ENCODE measurements at regions not wholly inside any gene's neighbourhood (a gene's known extent, or its start where the extent isn't known, plus 50 kb on each side); places are given as distances from the start of the nearest gene placed in this dataset.

DNA sequence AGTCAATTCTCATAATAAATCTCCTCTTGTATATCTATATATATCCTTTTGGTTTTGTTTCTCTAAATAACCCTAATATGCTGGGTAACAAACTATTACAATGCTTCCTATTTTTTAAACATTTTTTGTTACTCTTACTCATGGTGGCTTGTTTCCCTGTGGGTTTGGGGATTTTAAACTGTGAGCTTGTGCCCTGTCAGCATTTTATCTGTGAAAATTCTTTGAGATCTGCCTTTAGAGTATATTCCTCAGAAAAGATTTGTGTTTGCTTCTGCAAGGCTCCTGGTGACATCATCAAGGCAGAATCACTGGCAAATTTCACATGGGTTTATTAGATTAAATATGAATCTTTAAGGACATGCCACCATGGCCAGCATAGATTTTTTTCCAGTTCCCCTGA, 273.6 kb downstream of the LRFN2 start:
- no peak for DNase-seq (ENCODE audit: low read depth in 1 of 2, low spot score in 1 of 2)

DNA sequence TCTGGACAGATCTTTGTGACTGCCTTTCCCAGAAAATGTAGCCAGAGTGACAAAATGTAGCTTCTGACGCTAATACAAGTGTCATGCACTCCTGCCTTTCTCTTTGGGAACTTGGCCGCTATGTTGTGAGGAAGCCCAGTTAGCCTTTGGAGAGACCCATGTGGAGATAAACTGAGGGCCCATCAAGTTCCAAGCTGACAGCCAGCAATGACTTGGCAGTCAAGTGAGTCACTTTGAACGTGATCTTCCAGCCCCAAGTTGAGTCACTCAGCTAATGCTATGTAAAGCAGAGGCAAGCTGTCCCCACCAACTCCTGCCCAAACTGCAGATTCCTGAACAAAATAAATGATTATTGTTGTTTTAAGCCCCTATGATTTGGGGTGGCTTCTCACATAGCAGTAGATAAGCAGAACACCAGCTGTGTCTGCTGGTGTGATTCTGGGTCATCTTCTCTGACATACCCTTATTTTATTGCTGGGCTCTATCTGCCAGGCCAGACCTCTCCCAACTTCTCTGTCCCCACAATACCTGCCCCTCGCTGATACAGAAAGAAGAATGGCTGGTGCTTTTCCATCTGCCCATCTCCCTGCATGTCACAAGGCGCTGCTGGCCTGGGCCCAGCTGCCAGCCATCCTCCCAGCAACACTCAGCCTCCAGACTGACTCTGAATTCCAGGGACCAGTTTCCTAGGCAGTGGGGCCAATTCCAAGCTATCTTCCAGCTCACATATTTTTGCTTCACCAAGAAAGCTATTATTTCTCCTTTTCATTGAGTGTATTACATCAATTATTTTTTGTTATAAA, 274.8 kb downstream of the LRFN2 start:
- no peak for DNase-seq (ENCODE audit: low read depth in 1 of 2, low spot score in 1 of 2)

DNA sequence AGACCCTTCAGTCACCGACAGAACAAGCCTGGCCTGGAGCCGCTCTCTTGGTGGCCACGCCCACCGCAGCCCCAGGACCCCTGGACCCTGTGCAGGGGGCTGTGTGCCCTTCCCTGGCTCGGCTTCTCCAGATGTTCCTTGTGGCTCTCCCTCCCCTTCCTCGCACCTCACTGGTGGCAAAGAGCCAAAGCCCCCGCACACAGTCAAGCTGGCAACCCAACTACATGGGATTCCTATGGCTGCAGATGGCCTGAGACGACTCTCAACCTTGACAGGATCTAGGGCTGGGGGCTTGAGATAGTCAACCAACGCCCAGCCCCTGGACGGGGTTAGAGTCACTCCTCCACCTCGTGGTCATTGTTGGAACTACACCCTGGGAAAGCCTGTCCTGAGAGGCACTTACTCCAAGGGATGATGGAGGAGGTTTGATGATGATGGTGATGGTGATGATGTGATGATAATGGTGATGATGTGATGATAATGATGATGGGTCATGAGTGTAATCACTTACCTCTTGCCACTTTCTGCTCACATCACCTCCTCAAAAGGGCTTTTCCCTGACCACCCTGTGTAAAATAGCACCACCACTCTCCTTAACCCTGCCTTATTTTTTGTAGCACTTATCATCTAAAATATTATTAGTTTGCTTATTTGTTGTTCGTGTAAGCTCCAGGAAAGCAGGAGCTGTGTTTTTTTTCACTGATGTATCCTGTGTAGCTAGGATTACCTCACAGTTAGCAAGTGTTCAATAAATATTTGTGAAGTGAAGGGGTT, 278.4 kb downstream of the LRFN2 start:
- DNase-seq (ENCODE audit: low read depth in 1 of 2, low spot score in 1 of 2), result peak in 1 of 2 donors; percentile 5

DNA sequence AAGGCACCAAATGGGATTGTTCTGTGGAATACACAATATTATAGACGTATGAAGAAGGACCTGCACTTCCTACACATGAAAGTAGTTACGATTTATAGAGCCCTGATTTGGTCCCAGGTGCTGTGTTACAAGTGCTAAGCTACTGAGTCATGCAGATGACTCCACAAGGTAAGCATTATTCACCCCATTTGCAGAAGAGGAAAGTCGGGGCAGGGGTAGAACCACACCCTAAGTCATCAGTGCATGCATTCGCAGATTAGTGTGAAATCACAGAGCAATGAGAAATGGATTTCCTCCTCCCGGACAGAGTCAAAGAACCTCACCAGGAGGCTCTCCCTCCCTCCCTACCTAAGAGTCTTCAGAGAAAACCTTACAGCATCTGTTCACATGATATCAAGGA, 279.5 kb downstream of the LRFN2 start:
- DNase-seq (ENCODE audit: low read depth in 1 of 2, low spot score in 1 of 2), result no peak

DNA sequence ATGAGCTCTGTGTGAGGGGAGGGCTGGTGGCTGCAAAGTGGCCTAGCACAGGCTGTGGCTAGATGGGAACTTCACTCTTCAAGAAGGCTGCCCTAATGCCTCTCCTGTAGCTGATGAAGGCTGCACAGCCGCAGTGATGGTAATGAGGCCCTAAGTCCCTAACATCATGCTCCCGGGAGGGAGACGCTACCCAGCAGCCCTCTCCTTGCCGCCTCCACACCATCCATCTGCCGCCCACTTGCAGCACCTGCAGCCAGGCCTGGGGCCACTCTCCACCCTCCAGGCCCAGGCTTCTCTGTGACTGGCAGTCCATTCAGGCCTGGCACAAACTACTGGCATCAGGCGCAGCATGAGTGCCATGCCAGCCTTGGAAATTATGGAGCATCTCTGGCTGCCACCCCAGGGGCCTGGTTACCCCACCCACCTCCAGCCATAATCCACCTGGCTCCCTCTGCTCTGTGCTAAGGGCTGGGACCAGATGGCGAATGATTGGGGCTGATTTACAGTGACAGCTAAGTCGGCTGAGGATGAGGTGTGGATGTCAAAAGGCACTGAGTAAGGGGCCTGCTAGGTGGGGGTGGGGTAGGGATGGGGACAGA, 284.2 kb downstream of the LRFN2 start:
- DNase-seq (ENCODE audit: low read depth in 1 of 2, low spot score in 1 of 2), result no peak

DNA sequence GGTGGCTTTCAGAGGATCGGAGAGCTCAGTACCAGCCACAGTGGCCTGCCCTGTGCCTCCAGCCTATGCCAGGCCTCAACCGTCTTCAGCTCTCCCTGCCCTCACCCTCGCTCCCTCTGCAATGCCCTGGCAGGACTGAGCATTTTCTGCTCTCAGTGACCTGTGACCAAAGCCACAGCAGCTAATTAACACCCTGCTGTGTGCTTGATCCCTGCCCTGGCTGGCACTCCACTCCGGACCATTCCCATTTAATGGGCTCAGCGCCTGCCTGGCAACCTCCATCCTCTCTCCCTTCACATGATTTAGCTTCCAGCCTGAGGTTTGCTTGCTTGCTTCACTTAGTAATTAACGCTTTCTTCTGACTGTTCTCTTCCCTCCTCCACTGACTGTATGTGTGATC, 287.5 kb downstream of the LRFN2 start:
- no peak for DNase-seq (ENCODE audit: low read depth in 1 of 2, low spot score in 1 of 2)

DNA sequence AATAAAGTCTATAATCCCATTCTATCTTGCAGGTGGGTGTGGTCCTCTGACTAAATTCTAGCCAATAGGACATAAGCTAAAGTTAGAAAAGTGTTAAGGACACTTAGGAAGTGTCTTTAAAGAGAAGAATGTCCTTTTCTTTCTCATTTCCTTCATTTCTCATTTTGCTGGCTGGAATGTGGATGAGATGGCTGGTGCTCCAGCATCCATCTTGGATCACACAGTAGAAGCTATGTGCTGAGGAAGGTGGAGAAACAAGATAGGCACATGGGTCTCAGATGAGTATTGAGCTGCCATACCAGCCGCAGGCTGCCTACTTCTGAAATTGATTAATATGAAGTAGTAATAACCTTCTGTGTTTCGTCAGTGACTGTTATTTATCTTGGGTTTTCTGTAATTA, 289.0 kb downstream of the LRFN2 start:
- DNase-seq (ENCODE audit: low read depth in 1 of 2, low spot score in 1 of 2), result no peak

DNA sequence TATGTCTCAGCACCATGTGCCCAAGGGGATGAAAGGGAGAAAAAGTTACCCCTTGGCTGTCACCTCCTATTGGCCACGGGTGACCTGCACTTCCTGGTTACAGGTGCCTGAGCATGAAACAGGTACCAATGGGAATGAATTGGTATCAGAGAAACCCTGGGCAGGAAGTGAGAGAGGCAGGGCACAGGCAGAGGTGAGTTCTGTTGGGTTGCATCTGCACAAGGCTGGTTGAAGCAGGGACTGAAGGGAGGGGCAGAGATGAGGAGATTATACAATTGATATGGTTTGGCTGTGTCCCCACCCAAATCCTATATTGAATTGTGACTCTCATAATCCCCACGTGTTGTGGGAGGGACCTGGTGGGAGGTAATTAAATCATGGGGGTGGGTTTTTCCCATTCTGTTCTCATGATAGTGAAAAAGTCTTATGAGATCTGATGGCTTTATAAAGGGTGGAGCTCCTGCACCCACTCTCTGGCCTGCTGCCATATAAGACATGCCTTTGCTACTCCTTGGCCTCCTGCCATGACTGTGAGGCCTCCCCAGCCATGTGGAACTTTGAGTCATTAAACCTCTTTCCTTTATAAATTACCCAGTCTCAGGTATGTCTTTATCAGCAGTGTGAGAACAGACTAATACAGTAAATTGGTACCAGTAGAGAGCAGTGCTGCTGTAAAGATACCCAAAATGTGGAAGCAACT, 291.8 kb downstream of the LRFN2 start:
- no peak for DNase-seq (ENCODE audit: low read depth in 1 of 2, low spot score in 1 of 2)

DNA sequence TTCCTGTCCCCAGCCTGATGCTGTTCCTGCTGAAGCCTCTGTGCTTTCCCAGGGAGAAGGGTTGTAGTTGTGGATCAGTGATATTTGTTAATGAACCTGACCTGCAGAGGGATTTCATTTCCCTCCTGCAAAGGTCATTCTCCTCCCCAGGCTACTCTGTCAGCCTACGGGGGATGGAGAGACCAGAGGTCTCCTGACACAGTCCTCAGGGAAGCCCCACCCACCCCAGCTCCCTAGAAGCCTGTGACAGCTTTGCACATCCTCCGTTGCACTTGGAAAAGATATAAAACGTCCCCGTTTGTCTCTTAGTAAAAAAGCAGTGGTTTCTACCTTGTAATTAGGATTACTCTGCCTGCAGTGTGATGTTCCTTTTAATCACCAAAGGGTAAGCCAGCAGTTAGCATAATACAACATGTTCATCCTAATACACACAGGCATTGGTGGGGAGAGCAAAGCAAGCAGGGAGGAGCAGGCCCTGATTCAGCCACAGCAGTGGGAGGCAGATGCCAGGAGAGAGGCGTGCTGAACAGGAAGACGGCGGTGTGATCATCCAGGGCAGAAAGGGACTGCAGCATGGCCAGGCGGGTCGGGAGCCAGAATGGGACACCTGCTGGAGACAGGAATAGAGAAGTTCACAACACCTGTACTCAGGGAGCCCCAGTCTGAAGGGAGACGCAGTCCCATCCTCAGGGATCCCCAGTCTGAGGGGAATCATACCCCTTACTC, 293.5 kb downstream of the LRFN2 start:
- no peak for DNase-seq (ENCODE audit: low read depth in 1 of 2, low spot score in 1 of 2)

DNA sequence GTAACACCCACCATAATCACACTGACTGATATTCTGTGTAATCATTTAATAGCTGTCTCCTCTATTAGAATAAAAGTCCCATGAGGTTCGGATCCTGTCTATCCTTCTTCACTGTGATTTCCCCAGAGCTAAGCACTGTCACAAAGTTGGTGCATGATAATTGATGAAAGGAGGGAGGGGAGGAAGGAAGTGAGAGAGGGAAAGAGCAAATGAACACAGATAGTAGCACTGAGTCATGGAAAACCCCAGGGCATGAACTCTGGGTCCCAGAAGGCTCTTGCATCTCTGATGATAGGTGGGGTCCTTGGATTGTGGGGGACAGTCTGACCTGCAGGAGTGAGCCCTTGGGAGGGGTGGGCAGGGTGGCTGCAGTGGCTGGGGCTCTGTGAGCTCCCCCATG, 294.1 kb downstream of the LRFN2 start:
- DNase-seq (ENCODE audit: low read depth in 1 of 2, low spot score in 1 of 2), result no peak

DNA sequence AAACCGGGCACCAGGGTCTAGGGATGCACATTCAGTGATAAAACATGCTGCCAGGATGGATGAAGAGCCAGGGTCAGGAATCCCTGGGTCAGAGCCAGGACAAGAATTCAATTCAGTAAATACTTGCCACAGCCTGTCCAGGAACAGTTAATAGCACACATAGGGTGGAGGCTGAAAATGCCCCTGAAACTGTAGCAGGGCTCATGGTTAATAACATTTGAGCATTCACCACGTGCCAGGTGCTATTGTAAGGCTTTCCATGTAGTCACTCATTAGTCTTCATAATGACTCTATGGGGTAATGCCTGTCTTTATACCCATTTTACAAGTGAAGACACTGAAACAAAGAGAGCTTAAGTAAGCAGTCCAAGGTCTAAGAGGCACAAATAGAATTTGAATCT, 296.3 kb downstream of the LRFN2 start:
- DNase-seq (ENCODE audit: low read depth in 1 of 2, low spot score in 1 of 2), result no peak

DNA sequence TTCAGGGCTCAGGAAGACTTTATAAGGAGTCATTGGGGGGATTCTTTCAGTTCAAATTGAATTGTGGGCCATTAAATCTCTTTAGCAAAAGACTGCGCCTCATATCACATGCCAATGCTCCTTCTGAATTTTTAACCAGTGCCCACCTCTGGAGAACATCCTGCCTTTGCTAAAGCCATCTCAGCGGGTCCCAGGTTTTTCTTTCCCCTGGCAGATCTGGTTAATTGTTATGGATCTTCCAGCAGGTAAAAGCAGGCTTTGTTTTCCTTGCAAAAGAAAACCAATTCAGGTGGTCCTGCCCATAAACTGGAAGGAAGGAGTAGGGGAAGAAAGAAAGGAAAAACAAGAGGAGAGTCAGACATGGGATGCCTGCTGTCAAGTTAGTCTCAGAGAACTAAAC, 298.2 kb downstream of the LRFN2 start:
- no peak for DNase-seq (ENCODE audit: low read depth in 1 of 2, low spot score in 1 of 2)

DNA sequence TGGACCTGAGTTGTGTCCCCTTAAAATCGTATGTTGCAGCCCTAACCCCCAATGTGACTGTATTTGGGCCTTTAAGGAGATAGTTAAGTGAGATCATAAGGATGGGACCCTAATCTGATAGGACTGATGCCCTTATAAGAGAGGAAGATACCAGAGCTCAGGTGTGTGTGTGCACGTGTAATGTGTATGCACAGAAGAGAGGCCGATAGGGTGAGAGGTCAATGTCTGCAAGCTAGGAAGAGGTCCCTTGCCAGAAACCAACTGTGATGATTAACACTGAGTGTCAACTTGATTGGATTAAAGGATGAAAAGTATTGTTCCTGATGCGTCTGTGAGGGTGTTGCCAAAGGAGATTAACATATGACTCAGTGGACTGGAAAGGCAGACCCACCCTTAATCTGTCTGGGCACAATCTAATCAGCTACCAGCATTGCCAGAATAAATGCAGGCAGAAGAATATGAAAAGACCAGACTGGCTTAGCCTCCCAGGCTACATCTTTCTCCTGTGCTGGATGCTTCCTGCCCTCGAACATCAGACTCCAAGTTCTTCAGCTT, 299.8 kb downstream of the LRFN2 start:
- no peak for DNase-seq (ENCODE audit: low read depth in 1 of 2, low spot score in 1 of 2)

DNA sequence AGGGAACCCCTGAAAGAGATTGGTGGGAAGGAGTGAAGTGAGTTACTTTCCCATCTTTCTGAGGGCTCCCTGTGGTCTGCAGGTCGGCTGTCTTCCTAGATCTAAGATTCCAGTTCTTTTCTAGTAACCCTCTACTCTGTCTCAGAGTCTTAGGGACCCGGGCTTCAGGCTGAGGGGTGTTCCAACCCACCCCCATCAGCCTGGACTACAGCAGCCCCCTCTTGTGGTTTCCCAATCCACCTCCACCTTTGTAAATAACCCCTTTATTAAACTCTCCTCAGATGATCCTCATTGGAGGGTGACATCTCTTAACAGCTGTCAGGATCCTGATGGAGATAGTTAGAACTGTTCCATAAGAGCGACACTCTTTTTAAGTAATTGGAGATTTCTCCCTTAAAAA, 300.4 kb downstream of the LRFN2 start:
- DNase-seq (ENCODE audit: low read depth in 1 of 2, low spot score in 1 of 2), result no peak

DNA sequence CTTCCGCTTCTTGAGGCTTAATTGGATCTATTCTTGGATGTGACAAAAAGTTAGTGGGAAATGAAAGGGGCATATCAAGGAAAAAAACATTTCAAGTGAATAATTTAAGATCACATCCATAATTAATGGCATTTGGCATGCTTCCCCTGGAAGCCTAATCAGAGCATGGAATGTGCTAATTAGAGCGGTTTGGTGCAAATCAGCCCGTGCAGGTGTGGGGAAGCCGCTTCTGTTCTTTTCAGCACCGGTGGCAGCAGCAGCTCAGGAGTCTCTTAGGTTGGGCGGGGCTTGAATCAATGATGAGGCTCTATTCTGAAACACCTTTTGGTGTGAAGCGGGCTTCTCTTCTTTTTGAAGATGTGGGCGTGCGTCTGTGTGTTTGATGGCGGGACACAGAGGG, 301.2 kb downstream of the LRFN2 start:
- no peak for DNase-seq (ENCODE audit: low read depth in 1 of 2, low spot score in 1 of 2)

DNA sequence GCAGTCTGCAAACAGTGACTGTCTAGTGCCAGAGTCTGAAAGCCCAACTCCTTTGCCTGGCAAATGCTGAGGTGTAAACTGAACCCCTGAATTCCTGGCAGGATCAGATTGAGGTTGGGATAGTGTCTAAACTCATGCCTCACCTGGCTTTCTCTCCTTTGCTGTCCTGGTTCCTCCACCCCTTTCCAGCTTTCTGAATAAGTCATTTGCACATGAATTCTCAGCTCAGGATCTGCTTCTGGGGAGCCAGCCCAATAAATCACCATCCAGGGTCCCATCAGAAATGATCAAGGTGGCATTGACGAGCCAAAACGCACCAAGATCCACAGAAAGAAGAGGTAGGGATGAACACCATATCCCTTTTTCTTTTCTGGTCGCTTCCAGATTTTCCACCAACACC, 301.6 kb downstream of the LRFN2 start:
- no peak for DNase-seq (ENCODE audit: low read depth in 1 of 2, low spot score in 1 of 2)

DNA sequence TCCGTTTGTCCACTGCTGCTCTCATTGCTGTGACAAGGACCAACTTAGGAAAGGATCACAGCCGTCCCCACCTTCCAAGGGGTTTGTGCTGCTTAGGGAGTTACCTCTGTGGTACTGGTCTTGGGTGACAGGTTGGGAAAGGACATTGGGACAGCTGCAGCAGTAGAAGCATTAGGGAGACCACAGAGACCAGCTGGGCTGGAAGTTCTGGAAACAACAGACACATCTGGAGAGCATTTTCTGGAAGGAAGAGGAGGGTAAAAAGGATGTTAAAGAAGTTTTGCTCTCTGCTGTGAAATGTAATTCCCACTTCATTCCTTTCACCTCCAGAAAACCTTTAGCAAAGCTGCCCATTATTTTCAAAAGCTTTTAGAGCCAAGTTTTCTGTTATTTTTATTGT, 304.2 kb downstream of the LRFN2 start:
- no peak for DNase-seq (ENCODE audit: low read depth in 1 of 2, low spot score in 1 of 2)

DNA sequence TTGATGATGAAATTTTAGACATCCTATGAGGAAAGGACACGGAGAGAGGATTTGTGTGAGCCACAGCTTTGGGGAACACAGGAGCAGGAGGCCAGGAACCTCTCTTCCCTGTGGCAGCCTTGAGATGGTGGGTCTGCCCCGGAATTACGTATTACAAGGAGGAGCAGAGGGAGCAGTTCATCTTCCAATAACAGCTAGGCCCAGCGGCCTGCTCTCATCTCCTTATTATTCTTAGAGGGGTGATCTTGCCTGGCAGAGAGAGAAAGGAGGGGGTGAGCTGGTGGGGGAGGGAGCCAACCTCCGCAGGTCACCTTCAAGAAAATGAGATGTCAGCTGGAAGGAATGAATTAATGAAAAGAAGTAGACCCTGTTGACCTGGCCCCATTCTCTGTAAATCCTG, 305.8 kb downstream of the LRFN2 start:
- DNase-seq (ENCODE audit: low read depth in 1 of 2, low spot score in 1 of 2), result no peak

DNA sequence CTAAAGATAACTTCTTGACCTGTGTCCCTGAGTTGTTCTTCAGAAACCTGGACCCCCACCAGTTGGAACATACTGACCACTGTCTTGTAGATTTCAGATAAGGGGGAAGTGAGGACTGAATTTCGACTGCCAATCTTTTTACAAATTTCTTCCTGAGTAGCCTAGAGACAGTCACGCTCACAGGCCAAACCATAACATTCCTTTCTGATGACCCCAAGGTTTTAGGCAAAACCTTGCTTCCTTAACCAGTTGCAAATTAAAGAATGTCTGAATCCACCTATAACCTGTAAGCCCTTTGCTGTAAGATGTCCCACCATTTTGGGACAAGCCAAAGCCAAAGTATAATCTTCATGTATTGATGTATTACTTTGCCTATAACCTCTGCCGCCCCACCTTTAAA, 306.9 kb downstream of the LRFN2 start:
- DNase-seq (ENCODE audit: low read depth in 1 of 2, low spot score in 1 of 2), result no peak

DNA sequence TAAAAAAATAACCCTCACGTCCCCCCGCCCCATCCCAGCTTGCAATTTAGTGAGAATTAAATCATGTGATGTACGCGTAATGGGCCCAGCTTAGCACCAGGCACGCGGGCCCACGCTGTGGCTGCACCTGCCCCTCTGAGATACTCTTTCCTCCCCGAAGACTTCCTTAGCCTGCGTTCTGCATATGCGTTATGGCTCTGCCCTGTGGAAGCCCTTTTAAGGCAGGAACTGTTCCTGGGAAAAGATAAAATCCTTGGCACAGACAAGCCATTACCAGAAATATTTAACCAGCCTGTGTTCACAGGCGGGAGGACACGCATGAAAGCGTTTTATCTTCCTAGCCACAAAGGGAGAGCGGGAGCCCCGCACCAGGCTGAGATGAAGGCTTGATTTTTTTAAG, 311.0 kb downstream of the LRFN2 start:
- no peak for DNase-seq (ENCODE audit: low read depth in 1 of 2, low spot score in 1 of 2)

DNA sequence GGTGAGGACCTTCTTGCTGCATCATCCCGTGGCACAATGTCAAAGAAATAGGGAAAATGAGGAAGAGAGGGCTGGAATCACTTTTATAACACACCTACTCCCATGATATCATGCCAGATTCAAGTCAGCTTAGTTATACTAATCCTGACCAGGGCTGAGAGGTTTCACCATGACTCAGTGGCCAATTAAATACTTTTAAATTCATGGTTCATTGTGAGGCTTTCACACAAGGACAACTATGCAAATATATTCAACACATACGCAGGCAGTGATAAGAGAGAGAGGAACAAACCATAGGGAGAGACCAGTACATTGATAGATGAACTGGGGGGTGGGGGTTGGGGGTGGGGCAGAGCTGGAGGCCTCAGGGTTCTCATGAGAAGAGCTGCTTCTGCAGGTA, 313.1 kb downstream of the LRFN2 start:
- DNase-seq (ENCODE audit: low read depth in 1 of 2, low spot score in 1 of 2), result no peak
